Right atrium auricular region (tissue), 2 donors: ENCODE measurements at regions not wholly inside any gene's neighbourhood (a gene's known extent, or its start where the extent isn't known, plus 50 kb on each side); places are given as distances from the start of the nearest gene placed in this dataset.
"Not testable (repeated sequence)": the region's sequence is repeated elsewhere in the genome, so short reads cannot be mapped to it uniquely, and the experiment has no call there.

Source experiments
- DNase-seq: peaks from one replicate; pipeline ENCODE4 v3.0.0-alpha.2; 2019; ENCODE audit warnings: low spot score
- H3K27ac ChIP-seq, 2 donors: fragments of 200-600 bp; sonication (generic); 1 replicate in 1 of 2; 2 replicates in 1 of 2; pipeline ENCODE4 v1.5.1; 2016 to 2019
- H3K27me3 ChIP-seq, 2 donors: fragments of 200-600 bp; sonication (generic); one replicate each; pipeline versions ENCODE4 v1.5.1 to v1.6.0; 2017 to 2019
- H3K36me3 ChIP-seq: fragments of 200-600 bp; sonication (generic); one replicate; pipeline ENCODE4 v1.5.1; 2016
- H3K4me1 ChIP-seq, 2 donors: fragments of 200-600 bp; sonication (generic); one replicate each; pipeline versions ENCODE4 v1.5.1 to v1.6.0; 2017 to 2019
- H3K4me3 ChIP-seq, 2 donors: fragments of 200-600 bp; sonication (generic); 1 replicate in 1 of 2; 2 replicates in 1 of 2; pipeline ENCODE4 v1.5.1; 2017 to 2019; ENCODE audit warnings: mild to moderate bottlenecking in 1 of 2, moderate library complexity in 1 of 2
- H3K9me3 ChIP-seq, 2 donors: fragments of 200-600 bp; sonication (generic); one replicate each; pipeline ENCODE4 v1.5.1; 2019

GRCh38 chr16:22572331-22573224 is 61.9 kb downstream of the NPIPB5 start:
- DNase-seq, H3K4me3 ChIP-seq, H3K36me3 ChIP-seq, H3K27me3 ChIP-seq, H3K4me1 ChIP-seq, H3K9me3 ChIP-seq, H3K27ac ChIP-seq: not testable (repeated sequence)

DNA sequence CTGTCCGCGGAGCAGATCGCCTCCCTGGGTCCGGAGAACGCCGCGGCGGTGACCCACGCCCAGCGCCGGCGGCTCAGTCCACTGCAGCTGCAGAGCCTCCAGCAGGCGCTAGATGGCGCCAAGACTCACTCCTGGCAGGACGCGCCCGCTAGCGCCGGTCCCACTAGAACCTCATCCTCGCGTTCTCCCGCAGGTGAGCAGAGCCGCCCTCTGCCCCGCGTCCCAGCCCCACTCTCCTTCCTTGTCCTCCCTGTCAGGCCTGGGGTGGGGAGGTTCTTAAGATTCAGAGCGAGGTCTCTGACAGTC is 62.5 kb downstream of the NPIPB5 start:
- not testable (repeated sequence) for H3K9me3 ChIP-seq, H3K4me3 ChIP-seq, H3K4me1 ChIP-seq, H3K27ac ChIP-seq, H3K27me3 ChIP-seq, DNase-seq, H3K36me3 ChIP-seq

DNA sequence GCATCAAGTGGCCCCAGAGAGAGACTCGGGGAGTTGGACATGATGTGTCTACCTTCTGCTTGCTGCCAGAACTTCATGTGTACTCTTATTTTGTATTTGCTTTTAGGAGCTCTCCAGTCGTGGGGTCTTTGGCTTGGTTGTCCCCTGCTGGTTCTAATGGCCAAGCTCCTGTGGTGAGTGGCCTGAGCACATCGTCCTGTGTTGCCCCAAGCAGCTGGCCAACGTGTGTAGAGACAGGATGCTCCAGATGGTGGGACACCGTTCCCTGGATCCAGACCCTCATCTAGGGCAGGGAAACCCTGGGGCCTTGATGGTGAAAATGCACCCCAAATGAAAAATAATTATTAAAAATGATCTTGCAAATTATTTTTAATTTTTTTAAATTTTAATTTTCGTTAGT is 65.8 kb downstream of the NPIPB5 start:
- not testable (repeated sequence) for H3K4me1 ChIP-seq, H3K27me3 ChIP-seq, H3K36me3 ChIP-seq, H3K9me3 ChIP-seq, DNase-seq, H3K4me3 ChIP-seq, H3K27ac ChIP-seq

- not testable (repeated sequence) for H3K36me3 ChIP-seq, H3K4me1 ChIP-seq, H3K4me3 ChIP-seq, H3K27me3 ChIP-seq, H3K9me3 ChIP-seq, H3K27ac ChIP-seq
- DNase-seq = peak; percentile 58
Measured at GRCh38 chr16:22583195-22583594, 72.5 kb downstream of the NPIPB5 start.

- H3K4me3 ChIP-seq = not testable (repeated sequence)
Measured at GRCh38 chr16:22584459-22584858, 73.8 kb downstream of the NPIPB5 start.

DNA sequence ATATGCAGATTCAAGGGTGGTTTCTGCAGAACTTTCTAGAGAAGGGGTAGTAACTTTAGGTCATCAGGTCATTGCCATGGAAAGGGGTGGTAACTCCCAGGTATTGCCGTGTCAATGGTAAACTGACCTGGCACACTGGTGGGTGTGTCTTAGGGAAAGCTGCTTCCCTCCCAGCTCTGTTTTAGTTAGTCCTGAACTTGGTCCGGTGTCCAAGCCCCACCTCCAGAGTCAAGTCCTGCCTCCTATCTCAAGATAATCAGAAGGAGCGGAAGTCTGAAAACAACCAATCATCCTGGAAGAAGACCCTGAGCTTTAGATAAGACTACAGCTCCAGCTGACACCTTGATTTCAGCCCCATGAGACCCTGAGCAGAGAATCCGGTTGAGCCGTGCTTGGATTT is 74.2 kb downstream of the NPIPB5 start:
- H3K4me3 ChIP-seq, H3K27me3 ChIP-seq, H3K27ac ChIP-seq, H3K9me3 ChIP-seq, DNase-seq, H3K4me1 ChIP-seq, H3K36me3 ChIP-seq: not testable (repeated sequence)

More at GRCh38 chr16:22584459-22584858, 73.8 kb downstream of the NPIPB5 start:
- not testable (repeated sequence) for H3K27ac ChIP-seq, H3K36me3 ChIP-seq, H3K4me1 ChIP-seq, H3K9me3 ChIP-seq, DNase-seq, H3K27me3 ChIP-seq

GRCh38 chr16:22585431-22585830 is 74.7 kb downstream of the NPIPB5 start:
- H3K27me3 ChIP-seq, H3K36me3 ChIP-seq, DNase-seq, H3K4me3 ChIP-seq, H3K9me3 ChIP-seq, H3K4me1 ChIP-seq, H3K27ac ChIP-seq: not testable (repeated sequence)

- not testable (repeated sequence) for H3K36me3 ChIP-seq, H3K4me3 ChIP-seq, H3K27ac ChIP-seq, H3K27me3 ChIP-seq, H3K4me1 ChIP-seq, H3K9me3 ChIP-seq, DNase-seq
Measured at GRCh38 chr16:22586732-22587131, 76.0 kb downstream of the NPIPB5 start.

- H3K27me3 ChIP-seq, H3K36me3 ChIP-seq: not testable (repeated sequence)
Measured at GRCh38 chr16:22589757-22590156, 79.1 kb downstream of the NPIPB5 start.

GRCh38 chr16:22596445-22597045 is 85.9 kb downstream of the NPIPB5 start:
- not testable (repeated sequence) for H3K36me3 ChIP-seq, H3K4me3 ChIP-seq, DNase-seq, H3K4me1 ChIP-seq, H3K27me3 ChIP-seq, H3K9me3 ChIP-seq, H3K27ac ChIP-seq

More at GRCh38 chr16:22589757-22590156, 79.1 kb downstream of the NPIPB5 start:
- not testable (repeated sequence) for H3K4me3 ChIP-seq, DNase-seq, H3K27ac ChIP-seq, H3K9me3 ChIP-seq, H3K4me1 ChIP-seq

- H3K4me1 ChIP-seq, H3K36me3 ChIP-seq, H3K4me3 ChIP-seq, H3K27ac ChIP-seq, H3K27me3 ChIP-seq, H3K9me3 ChIP-seq, DNase-seq: not testable (repeated sequence)
Measured at GRCh38 chr16:22603744-22604143, 93.1 kb downstream of the NPIPB5 start.

GRCh38 chr16:22606619-22607018 is 95.9 kb downstream of the NPIPB5 start:
- H3K4me3 ChIP-seq, DNase-seq, H3K27me3 ChIP-seq, H3K4me1 ChIP-seq, H3K9me3 ChIP-seq, H3K27ac ChIP-seq, H3K36me3 ChIP-seq: not testable (repeated sequence)

DNA sequence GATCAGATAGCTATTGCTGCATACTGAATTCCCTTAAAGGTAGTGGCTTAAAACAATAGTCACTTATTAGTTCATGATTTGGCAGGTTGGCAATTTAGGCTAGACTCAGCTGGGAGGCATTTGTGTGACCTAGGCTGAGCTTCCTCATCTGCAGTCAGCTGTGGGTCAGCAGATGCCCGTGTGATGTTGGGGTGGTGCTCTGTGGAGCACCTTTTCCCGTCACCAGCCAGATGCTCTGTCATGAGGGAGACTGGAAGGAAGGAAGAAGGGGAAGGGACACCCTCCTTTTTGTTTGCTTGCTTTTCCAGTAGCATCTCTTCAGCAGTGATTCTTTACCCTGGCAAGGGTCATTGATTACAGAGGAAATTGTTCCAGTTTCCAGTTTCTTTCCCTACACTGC is 99.1 kb downstream of the NPIPB5 start:
- H3K36me3 ChIP-seq, H3K4me3 ChIP-seq, H3K27me3 ChIP-seq, H3K4me1 ChIP-seq, H3K27ac ChIP-seq, DNase-seq: not testable (repeated sequence)
- H3K9me3 ChIP-seq = peaks cover 0 to 13% of the 10 kb centered on the region in 2 donors

GRCh38 chr16:22611128-22611527 is 100.4 kb downstream of the NPIPB5 start:
- peak; percentile 47 for DNase-seq
- not testable (repeated sequence) for H3K4me1 ChIP-seq, H3K4me3 ChIP-seq, H3K27me3 ChIP-seq, H3K36me3 ChIP-seq, H3K27ac ChIP-seq
- H3K9me3 ChIP-seq = peaks cover 0 to 14% of the 10 kb centered on the region in 2 donors
